ENCODE measurements at regions not wholly inside any gene's neighbourhood (a gene's known extent, or its start where the extent isn't known, plus 50 kb on each side); places are given as distances from the start of the nearest gene placed in this dataset.

DNA sequence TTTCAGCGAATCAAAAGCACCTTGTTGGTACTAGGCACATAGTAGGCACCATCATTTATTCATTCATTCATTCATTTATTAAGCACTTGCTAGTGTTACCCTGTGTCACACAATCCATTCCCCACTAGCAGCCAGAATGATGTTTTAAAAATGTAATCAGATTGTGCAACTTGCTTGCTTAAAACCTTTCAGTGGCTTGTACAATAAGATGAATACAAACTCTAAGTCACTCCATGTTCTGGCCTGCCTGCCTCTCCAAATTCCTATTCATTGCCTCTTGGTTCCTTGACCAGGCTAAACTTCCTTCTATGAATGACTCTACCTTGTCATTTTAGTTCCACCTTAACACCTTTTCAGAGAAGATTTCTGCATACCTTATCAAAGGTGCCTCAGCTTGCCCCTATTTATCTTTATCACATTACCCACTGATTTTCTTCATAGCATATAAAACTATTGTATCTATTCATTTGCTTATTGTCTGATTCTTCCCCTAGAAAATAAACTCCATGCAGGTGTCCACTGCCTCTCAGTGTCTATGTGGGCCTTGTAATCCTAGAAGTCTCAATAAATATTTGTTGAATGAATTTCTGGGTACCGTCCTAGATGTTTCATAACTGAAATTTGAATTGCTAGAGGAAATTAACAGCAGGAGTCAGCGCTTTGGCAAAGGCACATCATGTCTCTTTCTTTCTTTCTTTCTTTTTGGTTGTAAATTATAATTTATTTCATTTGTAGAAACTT lies 169.5 kb downstream of the TMEM26 start:
- no peak for ATAC-seq (replicated peaks in 1 of 4)
- H3K9me3 Mint-ChIP-seq, result no peaks in the 10 kb centered on the region
- H3K36me3 Mint-ChIP-seq, result no peaks in the 10 kb centered on the region

DNA sequence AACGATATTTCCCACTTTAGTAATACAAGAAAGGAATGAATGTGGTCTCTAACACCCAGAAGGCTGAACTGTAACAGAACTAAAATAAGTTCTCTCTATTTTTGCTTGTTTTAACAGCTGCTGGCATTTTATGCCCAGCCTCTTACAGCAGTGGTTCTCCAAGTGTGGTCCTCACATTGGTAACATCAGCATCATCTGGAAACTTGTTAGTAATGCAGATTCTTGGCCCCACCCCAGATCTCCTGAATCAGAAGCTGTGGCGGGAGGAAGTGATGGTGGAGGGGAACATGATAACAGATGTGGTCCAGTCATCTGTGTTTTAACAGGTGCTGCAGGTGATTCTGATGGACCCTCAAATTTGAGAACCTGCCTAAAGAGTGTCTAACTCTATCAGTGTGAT lies 170.1 kb downstream of the TMEM26 start:
- peaks cover 6 to 16% of the 10 kb centered on the region in 2 experiments for H3K4me1 ChIP-seq (ENCODE audit: control insufficient read depth in 1 of 2, extremely low read depth in 1 of 2, insufficient read depth in 2 of 2, low read length in 2 of 2)
- Mint-ChIP-seq H3K27me3 (peaks cover 2 to 3% of the 10 kb centered on the region in 2 donors), H3K9me3 (no peaks in the 10 kb centered on the region), H3K36me3 (no peaks in the 10 kb centered on the region), H3K4me1 (peaks cover 23 to 30% (median 23%) of the 10 kb centered on the region in 3 donors), H3K27ac (no peak overlapping the region), H3K4me3 (no peak overlapping the region)
- no peaks in the 10 kb centered on the region for H3K27me3 ChIP-seq (replicated peaks in 1 of 2; ENCODE audit: control insufficient read depth in 2 of 2, extremely low read depth in 1 of 2, insufficient read depth in 2 of 2, low read length in 1 of 2)
- no peak overlapping the region for H3K27ac ChIP-seq (ENCODE audit: low read length)
- H3K36me3 ChIP-seq (ENCODE audit: control insufficient read depth in 2 of 2, extremely low read depth in 1 of 2, insufficient read depth in 1 of 2, low read length in 1 of 2), result no peaks in the 10 kb centered on the region
- no peak overlapping the region for H3K4me3 ChIP-seq (ENCODE audit: control insufficient read depth in 1 of 2, extremely low read depth in 1 of 2, low read length in 1 of 2)
- WGBS (ENCODE audit: insufficient coverage), result no CpG with 5 or more reads among the region's 2 CpGs
- DNase-seq (no peak), ATAC-seq (replicated peaks in 1 of 4) (no peak)
- POLR2A ChIA-PET, result no interaction called here
- H3K9me3 ChIP-seq, result no peaks in the 10 kb centered on the region
- CTCF ChIA-PET, result no interaction called here

More for the DNA sequence above, 169.5 kb downstream of the TMEM26 start:
- Histone ChIP-seq H3K9me3 (no peaks in the 10 kb centered on the region), H3K36me3 (ENCODE audit: control insufficient read depth in 2 of 2, extremely low read depth in 1 of 2, insufficient read depth in 1 of 2, low read length in 1 of 2) (no peaks in the 10 kb centered on the region), H3K27me3 (replicated peaks in 1 of 2; ENCODE audit: control insufficient read depth in 2 of 2, extremely low read depth in 1 of 2, insufficient read depth in 2 of 2, low read length in 1 of 2) (no peaks in the 10 kb centered on the region), H3K4me3 (ENCODE audit: control insufficient read depth in 1 of 2, extremely low read depth in 1 of 2, low read length in 1 of 2) (peak overlapping the region in 1 of 2 donors; percentile 3), H3K27ac (ENCODE audit: low read length) (no peak overlapping the region), H3K4me1 (ENCODE audit: control insufficient read depth in 1 of 2, extremely low read depth in 1 of 2, insufficient read depth in 2 of 2, low read length in 2 of 2) (peaks cover 6 to 16% of the 10 kb centered on the region in 2 experiments)
- Mint-ChIP-seq H3K27ac (peak overlapping the region in 1 of 2 donors; percentile 35), H3K4me3 (peak overlapping the region; percentile 40 to 56 (median 48)), H3K4me1 (peaks cover 23 to 33% (median 24%) of the 10 kb centered on the region in 3 donors), H3K27me3 (peaks cover 2 to 3% of the 10 kb centered on the region in 2 donors)
- ChIA-PET POLR2A (no interaction called here), CTCF (interaction anchor here (0.6 to 0.8 kb wide), 2 partner anchors 143 to 1220 kb away, joined by 4 read pairs; no protein-coding TSS in a partner anchor)
- no peak for DNase-seq
- no CpG with 5 or more reads among the region's 3 CpGs for WGBS (ENCODE audit: insufficient coverage)

GRCh38 chr10:61280303-61280702 lies 172.9 kb downstream of the TMEM26 start:
- Histone ChIP-seq H3K4me1 (ENCODE audit: control insufficient read depth in 1 of 2, extremely low read depth in 1 of 2, insufficient read depth in 2 of 2, low read length in 2 of 2) (peaks cover 0 to 2% of the 10 kb centered on the region in 2 experiments), H3K4me3 (ENCODE audit: control insufficient read depth in 1 of 2, extremely low read depth in 1 of 2, low read length in 1 of 2) (no peak overlapping the region), H3K36me3 (ENCODE audit: control insufficient read depth in 2 of 2, extremely low read depth in 1 of 2, insufficient read depth in 1 of 2, low read length in 1 of 2) (no peaks in the 10 kb centered on the region), H3K27ac (ENCODE audit: low read length) (no peak overlapping the region), H3K9me3 (no peaks in the 10 kb centered on the region), H3K27me3 (replicated peaks in 1 of 2; ENCODE audit: control insufficient read depth in 2 of 2, extremely low read depth in 1 of 2, insufficient read depth in 2 of 2, low read length in 1 of 2) (no peaks in the 10 kb centered on the region)
- POLR2A ChIA-PET, result no interaction called here
- ATAC-seq (replicated peaks in 1 of 4) (no peak), DNase-seq (no peak)
- H3K27ac Mint-ChIP-seq, result no peak overlapping the region
- H3K9me3 Mint-ChIP-seq, result no peaks in the 10 kb centered on the region
- no peak overlapping the region for H3K4me3 Mint-ChIP-seq
- peaks cover 7 to 10% (median 7%) of the 10 kb centered on the region in 3 donors for H3K4me1 Mint-ChIP-seq
- no CpG with 5 or more reads among the region's 3 CpGs for WGBS (ENCODE audit: insufficient coverage)
- no peaks in the 10 kb centered on the region for H3K36me3 Mint-ChIP-seq
- H3K27me3 Mint-ChIP-seq, result peaks cover 2 to 3% of the 10 kb centered on the region in 2 donors
- CTCF ChIA-PET, result no interaction called here

DNA sequence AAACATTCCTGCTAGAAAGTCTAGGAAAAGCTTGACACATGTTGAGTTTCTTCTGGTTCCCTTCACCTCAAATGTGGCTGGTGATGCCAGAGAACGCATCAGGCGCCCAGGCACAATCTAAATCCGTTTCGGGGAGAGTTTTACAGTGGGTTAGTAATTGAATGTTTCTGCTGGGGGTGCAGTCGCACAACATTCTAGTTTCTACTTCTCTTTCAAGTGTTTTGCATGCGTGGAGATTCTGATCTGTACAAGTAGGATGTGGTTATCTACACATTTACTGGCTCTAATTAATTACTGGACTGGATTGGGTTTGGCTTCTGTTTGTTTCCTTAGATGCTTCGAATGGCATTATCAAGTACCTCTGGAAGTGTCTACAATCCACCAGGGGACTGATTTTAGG lies 173.8 kb downstream of the TMEM26 start:
- no peak for DNase-seq
- Mint-ChIP-seq H3K36me3 (no peaks in the 10 kb centered on the region), H3K27me3 (peaks cover 3 to 4% of the 10 kb centered on the region in 2 donors), H3K4me1 (peaks cover 4 to 10% (median 7%) of the 10 kb centered on the region in 3 donors), H3K4me3 (no peak overlapping the region), H3K9me3 (no peaks in the 10 kb centered on the region), H3K27ac (no peak overlapping the region)
- Histone ChIP-seq H3K4me1 (ENCODE audit: control insufficient read depth in 1 of 2, extremely low read depth in 1 of 2, insufficient read depth in 2 of 2, low read length in 2 of 2) (no peaks in the 10 kb centered on the region), H3K4me3 (ENCODE audit: control insufficient read depth in 1 of 2, extremely low read depth in 1 of 2, low read length in 1 of 2) (no peak overlapping the region), H3K36me3 (ENCODE audit: control insufficient read depth in 2 of 2, extremely low read depth in 1 of 2, insufficient read depth in 1 of 2, low read length in 1 of 2) (no peaks in the 10 kb centered on the region), H3K27me3 (replicated peaks in 1 of 2; ENCODE audit: control insufficient read depth in 2 of 2, extremely low read depth in 1 of 2, insufficient read depth in 2 of 2, low read length in 1 of 2) (no peaks in the 10 kb centered on the region), H3K27ac (ENCODE audit: low read length) (no peak overlapping the region), H3K9me3 (no peaks in the 10 kb centered on the region)
- ChIA-PET CTCF (no interaction called here), POLR2A (no interaction called here)
- ATAC-seq (replicated peaks in 1 of 4), result no peak
- 100% methylated on average over 1 of the region's 7 CpGs for WGBS (ENCODE audit: insufficient coverage)

DNA sequence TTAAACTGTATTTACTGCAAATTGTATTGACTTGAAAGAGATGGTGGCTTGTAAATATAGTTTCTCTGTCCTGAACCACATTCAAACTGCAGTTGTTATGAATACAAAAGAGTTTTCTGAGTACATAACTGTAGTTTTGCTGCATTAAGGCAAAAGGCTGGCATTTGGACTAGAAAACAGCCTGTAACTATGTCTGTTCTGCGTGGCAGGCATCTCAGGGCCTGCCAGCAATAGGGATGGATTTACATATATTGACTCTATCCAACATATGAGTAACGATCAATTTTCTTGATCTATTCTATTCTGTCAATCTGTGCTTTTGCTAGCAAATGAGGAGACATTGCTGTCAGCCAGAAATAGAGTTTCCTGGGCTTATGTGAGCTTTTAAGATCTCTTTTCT lies 174.6 kb downstream of the TMEM26 start:
- no peak overlapping the region for H3K27ac ChIP-seq (ENCODE audit: low read length)

GRCh38 chr10:61272781-61273180 lies 180.4 kb downstream of the TMEM26 start:
- Histone ChIP-seq H3K27me3 (replicated peaks in 1 of 2; ENCODE audit: control insufficient read depth in 2 of 2, extremely low read depth in 1 of 2, insufficient read depth in 2 of 2, low read length in 1 of 2) (no peaks in the 10 kb centered on the region), H3K4me1 (ENCODE audit: control insufficient read depth in 1 of 2, extremely low read depth in 1 of 2, insufficient read depth in 2 of 2, low read length in 2 of 2) (no peaks in the 10 kb centered on the region), H3K4me3 (ENCODE audit: control insufficient read depth in 1 of 2, extremely low read depth in 1 of 2, low read length in 1 of 2) (no peak overlapping the region), H3K36me3 (ENCODE audit: control insufficient read depth in 2 of 2, extremely low read depth in 1 of 2, insufficient read depth in 1 of 2, low read length in 1 of 2) (no peaks in the 10 kb centered on the region), H3K27ac (ENCODE audit: low read length) (no peak overlapping the region), H3K9me3 (no peaks in the 10 kb centered on the region)
- Mint-ChIP-seq H3K4me3 (no peak overlapping the region), H3K4me1 (no peaks in the 10 kb centered on the region), H3K36me3 (no peaks in the 10 kb centered on the region), H3K9me3 (no peaks in the 10 kb centered on the region), H3K27me3 (peaks cover 4 to 5% of the 10 kb centered on the region in 2 donors), H3K27ac (no peak overlapping the region)
- DNase-seq, result no peak
- POLR2A ChIA-PET, result no interaction called here
- CTCF ChIA-PET, result no interaction called here
- no peak for ATAC-seq (replicated peaks in 1 of 4)

More for the DNA sequence above, 174.6 kb downstream of the TMEM26 start:
- H3K9me3 Mint-ChIP-seq, result no peaks in the 10 kb centered on the region
- ATAC-seq (replicated peaks in 1 of 4), result no peak
- H3K4me3 ChIP-seq (ENCODE audit: control insufficient read depth in 1 of 2, extremely low read depth in 1 of 2, low read length in 1 of 2), result no peak overlapping the region
- H3K4me1 ChIP-seq (ENCODE audit: control insufficient read depth in 1 of 2, extremely low read depth in 1 of 2, insufficient read depth in 2 of 2, low read length in 2 of 2), result no peaks in the 10 kb centered on the region
- POLR2A ChIA-PET, result no interaction called here
- no CpG with 5 or more reads among the region's 2 CpGs for WGBS (ENCODE audit: insufficient coverage)
- H3K27ac Mint-ChIP-seq, result no peak overlapping the region
- no peaks in the 10 kb centered on the region for H3K36me3 Mint-ChIP-seq
- DNase-seq, result no peak
- no peaks in the 10 kb centered on the region for H3K36me3 ChIP-seq (ENCODE audit: control insufficient read depth in 2 of 2, extremely low read depth in 1 of 2, insufficient read depth in 1 of 2, low read length in 1 of 2)
- peaks cover 3 to 7% of the 10 kb centered on the region in 2 donors for H3K27me3 Mint-ChIP-seq
- no peaks in the 10 kb centered on the region for H3K9me3 ChIP-seq
- CTCF ChIA-PET, result no interaction called here
- H3K27me3 ChIP-seq (replicated peaks in 1 of 2; ENCODE audit: control insufficient read depth in 2 of 2, extremely low read depth in 1 of 2, insufficient read depth in 2 of 2, low read length in 1 of 2), result no peaks in the 10 kb centered on the region
- peaks cover under 1 to 2% (median under 1%) of the 10 kb centered on the region in 3 donors for H3K4me1 Mint-ChIP-seq
- H3K4me3 Mint-ChIP-seq, result no peak overlapping the region
